ENCODE measurements at regions not wholly inside any gene's neighbourhood (a gene's known extent, or its start where the extent isn't known, plus 50 kb on each side); places are given as distances from the start of the nearest gene placed in this dataset.

GRCh38 chr7:27423290-27423689 is 180.7 kb downstream of the EVX1 start:
- Histone ChIP-seq H3K79me2 (no peaks in the 10 kb centered on the region), H3K9me2 (replicated peaks; ENCODE audit: insufficient read depth) (no peaks in the 10 kb centered on the region), H3K27ac (peak overlapping the region; percentile 47), H2AFZ (no peak overlapping the region), H3K4me3 (no peak overlapping the region), H3K36me3 (replicated peaks; ENCODE audit: insufficient read depth, low read depth) (no peaks in the 10 kb centered on the region), H3K4me1 (ENCODE audit: insufficient read depth) (peaks cover 4% of the 10 kb centered on the region), H3K9me3 (ENCODE audit: low read depth) (no peaks in the 10 kb centered on the region), H3K4me2 (no peak overlapping the region), H4K20me1 (ENCODE audit: insufficient read depth, poor library complexity, severe bottlenecking) (no peaks in the 10 kb centered on the region), H3K27me3 (no peaks in the 10 kb centered on the region)
- DNase-seq (ENCODE audit: low spot score), result peak; percentile 65
- TF ChIP-seq EZH2phosphoT487 (IDR thresholded peaks at IDR 0.05; ENCODE audit: low read depth, severe bottlenecking, unreplicated experiment), result no peak
- no peak for TF ChIP-seq CTCF (IDR thresholded peaks at IDR 0.05; ENCODE audit: poor library complexity)
- no peak for TF ChIP-seq EZH2 (IDR thresholded peaks at IDR 0.05; ENCODE audit: borderline replicate concordance)
- 82% methylated on average over 8 of the region's 8 CpGs for WGBS (ENCODE audit: low lambda C conversion rate, missing lambda C conversion rate)

GRCh38 chr7:27423821-27424220 is 181.2 kb downstream of the EVX1 start:
- TF ChIP-seq EZH2phosphoT487 (IDR thresholded peaks at IDR 0.05; ENCODE audit: low read depth, severe bottlenecking, unreplicated experiment) (no peak), EZH2 (IDR thresholded peaks at IDR 0.05; ENCODE audit: borderline replicate concordance) (no peak), CTCF (IDR thresholded peaks at IDR 0.05; ENCODE audit: poor library complexity) (no peak)
- no peak overlapping the region for H2AFZ ChIP-seq
- no peaks in the 10 kb centered on the region for H3K79me2 ChIP-seq
- H3K27me3 ChIP-seq, result no peaks in the 10 kb centered on the region
- no peak overlapping the region for H3K4me3 ChIP-seq
- H3K4me1 ChIP-seq (ENCODE audit: insufficient read depth), result peaks cover 4% of the 10 kb centered on the region
- no peak for DNase-seq (ENCODE audit: low spot score)
- H3K27ac ChIP-seq, result peak overlapping the region; percentile 47
- H3K4me2 ChIP-seq, result no peak overlapping the region
- no peaks in the 10 kb centered on the region for H4K20me1 ChIP-seq (ENCODE audit: insufficient read depth, poor library complexity, severe bottlenecking)
- 86% methylated on average over 10 of the region's 10 CpGs for WGBS (ENCODE audit: low lambda C conversion rate, missing lambda C conversion rate)
- no peaks in the 10 kb centered on the region for H3K9me2 ChIP-seq (replicated peaks; ENCODE audit: insufficient read depth)
- H3K9me3 ChIP-seq (ENCODE audit: low read depth), result no peaks in the 10 kb centered on the region
- H3K36me3 ChIP-seq (replicated peaks; ENCODE audit: insufficient read depth, low read depth), result no peaks in the 10 kb centered on the region

- peak; percentile 27 for DNase-seq (ENCODE audit: low spot score)
- H3K9me2 ChIP-seq (replicated peaks; ENCODE audit: insufficient read depth), result no peaks in the 10 kb centered on the region
- no peaks in the 10 kb centered on the region for H3K36me3 ChIP-seq (replicated peaks; ENCODE audit: insufficient read depth, low read depth)
- peaks cover 4% of the 10 kb centered on the region for H3K4me1 ChIP-seq (ENCODE audit: insufficient read depth)
- peak overlapping the region; percentile 47 for H3K27ac ChIP-seq
- no peaks in the 10 kb centered on the region for H4K20me1 ChIP-seq (ENCODE audit: insufficient read depth, poor library complexity, severe bottlenecking)
- no peak overlapping the region for H3K4me3 ChIP-seq
- H3K79me2 ChIP-seq, result no peaks in the 10 kb centered on the region
- no peak for TF ChIP-seq CTCF (IDR thresholded peaks at IDR 0.05; ENCODE audit: poor library complexity)
- TF ChIP-seq EZH2phosphoT487 (IDR thresholded peaks at IDR 0.05; ENCODE audit: low read depth, severe bottlenecking, unreplicated experiment), result no peak
- TF ChIP-seq EZH2 (IDR thresholded peaks at IDR 0.05; ENCODE audit: borderline replicate concordance), result no peak
- H3K9me3 ChIP-seq (ENCODE audit: low read depth), result no peaks in the 10 kb centered on the region
- WGBS (ENCODE audit: low lambda C conversion rate, missing lambda C conversion rate), result 33% methylated on average over 3 of the region's 3 CpGs
- H3K27me3 ChIP-seq, result no peaks in the 10 kb centered on the region
- no peak overlapping the region for H2AFZ ChIP-seq
- H3K4me2 ChIP-seq, result no peak overlapping the region
These were observed 181.6 kb downstream of the EVX1 start for GRCh38 chr7:27424231-27424630.

GRCh38 chr7:27424749-27425148 is 182.1 kb downstream of the EVX1 start:
- H3K9me3 ChIP-seq (ENCODE audit: low read depth), result no peaks in the 10 kb centered on the region
- no peaks in the 10 kb centered on the region for H3K79me2 ChIP-seq
- H3K4me2 ChIP-seq, result no peak overlapping the region
- no peaks in the 10 kb centered on the region for H3K27me3 ChIP-seq
- peak overlapping the region; percentile 47 for H3K27ac ChIP-seq
- no peak for TF ChIP-seq EZH2phosphoT487 (IDR thresholded peaks at IDR 0.05; ENCODE audit: low read depth, severe bottlenecking, unreplicated experiment)
- no peak for TF ChIP-seq CTCF (IDR thresholded peaks at IDR 0.05; ENCODE audit: poor library complexity)
- TF ChIP-seq EZH2 (IDR thresholded peaks at IDR 0.05; ENCODE audit: borderline replicate concordance), result no peak
- no peak overlapping the region for H3K4me3 ChIP-seq
- H3K4me1 ChIP-seq (ENCODE audit: insufficient read depth), result peaks cover 4% of the 10 kb centered on the region
- no peaks in the 10 kb centered on the region for H3K9me2 ChIP-seq (replicated peaks; ENCODE audit: insufficient read depth)
- WGBS (ENCODE audit: low lambda C conversion rate, missing lambda C conversion rate), result 61% methylated on average over 4 of the region's 4 CpGs
- H2AFZ ChIP-seq, result no peak overlapping the region
- no peaks in the 10 kb centered on the region for H3K36me3 ChIP-seq (replicated peaks; ENCODE audit: insufficient read depth, low read depth)
- DNase-seq (ENCODE audit: low spot score), result peak; percentile 20
- no peaks in the 10 kb centered on the region for H4K20me1 ChIP-seq (ENCODE audit: insufficient read depth, poor library complexity, severe bottlenecking)

All from hepatocyte (in vitro differentiated cells).